ENCODE measurements at regions not wholly inside any gene's neighbourhood (a gene's known extent, or its start where the extent isn't known, plus 50 kb on each side); places are given as distances from the start of the nearest gene placed in this dataset.

- TF ChIP-seq SP1 (IDR thresholded peaks at IDR 0.05; ENCODE audit: low read depth) (no peak), EZH2phosphoT487 (IDR thresholded peaks at IDR 0.05; ENCODE audit: borderline replicate concordance) (no peak), FOSL1 (IDR thresholded peaks at IDR 0.05; ENCODE audit: low read depth) (no peak)
These were observed 633.0 kb upstream of the B3GALT2 start (continued) for GRCh38 chr1:193819376-193819775.

- intact Hi-C loops (cut with micrococcal nuclease): no loop called here
- Histone ChIP-seq H3K27ac (ENCODE audit: low read depth, low read length) (no peak overlapping the region), H3K4me2 (ENCODE audit: low read length) (no peak overlapping the region), H3K27me3 (ENCODE audit: insufficient read depth, low read length) (no peaks in the 10 kb centered on the region), H3K36me3 (ENCODE audit: control insufficient read depth in 1 of 2, insufficient read depth in 2 of 2, low read length in 2 of 2) (no peaks in the 10 kb centered on the region), H2AFZ (ENCODE audit: low read depth, low read length, poor library complexity, severe bottlenecking) (no peak overlapping the region), H4K20me1 (ENCODE audit: insufficient read depth) (no peaks in the 10 kb centered on the region), H3K4me1 (ENCODE audit: control insufficient read depth in 1 of 2, insufficient read depth in 2 of 2, low read length in 2 of 2) (no peaks in the 10 kb centered on the region), H3K4me3 (replicated peaks in 1 of 2; ENCODE audit: low read depth in 1 of 2, low read length in 2 of 2) (no peak overlapping the region), H3K9me3 (ENCODE audit: control insufficient read depth in 1 of 2, insufficient read depth in 1 of 2, low read depth in 1 of 2, low read length in 2 of 2) (no peaks in the 10 kb centered on the region), H3K9me2 (ENCODE audit: insufficient read depth) (no peaks in the 10 kb centered on the region), H3K9ac (ENCODE audit: low read length) (no peak overlapping the region), H3K79me2 (ENCODE audit: insufficient read depth, low read length) (no peaks in the 10 kb centered on the region)
- ChIA-PET POLR2A (no interaction called here), RAD21 (ENCODE audit: low non-redundant PET in 1 of 2, low total read pairs in 2 of 2, uncharacterized antibody in 2 of 2, unreplicated experiment in 2 of 2) (no interaction called here), CTCF (no interaction called here)
- DNase-seq (ENCODE audit: low read depth, low spot score) (no peak), ATAC-seq (no peak)
- no TSS peak for BruUV-seq (replicated peaks)
- no peak for TF ChIP-seq ZBTB33 (IDR thresholded peaks at IDR 0.05; ENCODE audit: extremely low read depth, insufficient replicate concordance, low read length)
These were observed 620.8 kb upstream of the B3GALT2 start for GRCh38 chr1:193807208-193807607.

All from HCT116 (cell line).